GM20000 (cell line): ENCODE measurements at regions not wholly inside any gene's neighbourhood (a gene's known extent, or its start where the extent isn't known, plus 50 kb on each side); places are given as distances from the start of the nearest gene placed in this dataset.

ENCODE experiments used
- DNase-seq: peaks from one replicate; pipeline ENCODE4 v3.0.0; 2012; ENCODE audit warnings: low spot score
- TF ChIP-seq, protein P1 (sequence below): IDR thresholded peaks from 2 replicates; pipeline ENCODE4 v1.5.1; 2012; ENCODE audit warnings: mild to moderate bottlenecking, control low read depth; ENCODE audit errors: extremely low read depth, missing control alignments

GRCh38 chr2:71907503-71907902, 240.2 kb downstream of the CYP26B1 start:
- no peak for DNase-seq
- TF ChIP-seq, protein P1, sequence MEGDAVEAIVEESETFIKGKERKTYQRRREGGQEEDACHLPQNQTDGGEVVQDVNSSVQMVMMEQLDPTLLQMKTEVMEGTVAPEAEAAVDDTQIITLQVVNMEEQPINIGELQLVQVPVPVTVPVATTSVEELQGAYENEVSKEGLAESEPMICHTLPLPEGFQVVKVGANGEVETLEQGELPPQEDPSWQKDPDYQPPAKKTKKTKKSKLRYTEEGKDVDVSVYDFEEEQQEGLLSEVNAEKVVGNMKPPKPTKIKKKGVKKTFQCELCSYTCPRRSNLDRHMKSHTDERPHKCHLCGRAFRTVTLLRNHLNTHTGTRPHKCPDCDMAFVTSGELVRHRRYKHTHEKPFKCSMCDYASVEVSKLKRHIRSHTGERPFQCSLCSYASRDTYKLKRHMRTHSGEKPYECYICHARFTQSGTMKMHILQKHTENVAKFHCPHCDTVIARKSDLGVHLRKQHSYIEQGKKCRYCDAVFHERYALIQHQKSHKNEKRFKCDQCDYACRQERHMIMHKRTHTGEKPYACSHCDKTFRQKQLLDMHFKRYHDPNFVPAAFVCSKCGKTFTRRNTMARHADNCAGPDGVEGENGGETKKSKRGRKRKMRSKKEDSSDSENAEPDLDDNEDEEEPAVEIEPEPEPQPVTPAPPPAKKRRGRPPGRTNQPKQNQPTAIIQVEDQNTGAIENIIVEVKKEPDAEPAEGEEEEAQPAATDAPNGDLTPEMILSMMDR = no peak

DNA sequence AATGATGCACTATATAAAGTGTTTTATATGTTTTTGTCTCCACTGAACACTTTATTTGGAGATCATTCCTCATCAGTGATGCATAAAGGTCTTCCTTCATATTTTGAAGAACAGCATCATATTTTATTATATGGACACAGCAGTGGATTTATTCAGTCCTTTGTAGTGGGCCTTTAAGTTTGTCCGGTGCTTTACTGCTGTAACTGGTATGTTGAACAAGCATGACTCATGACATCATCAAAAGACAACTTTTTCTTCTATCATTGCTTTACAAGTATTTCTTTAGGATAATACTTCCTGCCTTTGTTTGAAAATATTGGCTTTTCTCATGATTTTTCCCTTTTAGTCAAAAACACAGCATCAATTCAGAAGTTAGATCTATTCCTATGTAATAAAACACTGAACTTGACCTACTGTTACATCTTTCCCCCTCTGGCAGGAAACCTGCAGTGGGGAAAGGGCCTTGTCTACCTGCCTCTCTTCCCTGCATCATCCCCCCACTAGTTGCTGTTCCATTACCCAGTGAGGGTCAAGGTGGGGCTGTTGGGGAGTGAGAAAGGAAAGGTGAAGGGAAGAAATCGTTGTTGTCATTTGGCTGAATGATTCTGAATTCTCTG, 241.2 kb downstream of the CYP26B1 start:
- TF ChIP-seq, protein P1 = no peak
- no peak for DNase-seq

DNA sequence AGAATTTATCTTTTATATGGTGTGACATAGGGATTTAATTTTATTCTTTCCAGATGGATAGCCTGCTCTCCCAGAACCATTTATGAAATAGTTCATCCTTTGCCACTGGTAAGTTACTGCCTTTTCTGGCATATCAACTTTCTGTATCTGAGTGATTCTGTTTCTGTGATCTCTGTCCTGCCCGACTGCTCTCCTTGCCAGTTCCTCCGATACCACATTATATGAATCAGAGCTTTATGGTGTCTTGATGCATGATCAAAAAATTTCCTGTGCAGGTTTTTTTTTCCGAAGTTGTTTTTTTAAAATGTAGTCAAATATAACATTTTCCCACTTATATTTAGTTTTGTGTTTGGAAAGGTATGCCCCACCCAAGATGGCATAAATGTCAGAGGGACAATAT, 242.5 kb downstream of the CYP26B1 start:
- no peak for DNase-seq
- TF ChIP-seq, protein P1 = no peak

- DNase-seq = no peak
- TF ChIP-seq, protein P1 = no peak
Measured at GRCh38 chr2:71903841-71904240, 243.8 kb downstream of the CYP26B1 start.

GRCh38 chr2:71901466-71901865, 246.2 kb downstream of the CYP26B1 start:
- no peak for DNase-seq
- TF ChIP-seq, protein P1 = no peak

- no peak for DNase-seq
- TF ChIP-seq, protein P1 = no peak
Measured at GRCh38 chr2:71898851-71899681, 248.6 kb downstream of the CYP26B1 start.

GRCh38 chr2:71898375-71898774, 249.3 kb downstream of the CYP26B1 start:
- TF ChIP-seq, protein P1 = no peak
- no peak for DNase-seq
